Fibroblast of lung (primary cell): ENCODE measurements at regions not wholly inside any gene's neighbourhood (a gene's known extent, or its start where the extent isn't known, plus 50 kb on each side); places are given as distances from the start of the nearest gene placed in this dataset.

Source experiments
- DNase-seq, 2 donors: peaks; one replicate each; pipeline versions ENCODE4 v3.0.0 to v3.0.0-alpha.2; 2010; ENCODE audit warnings: low read depth in 2 of 2
- H2AFZ ChIP-seq: 2 replicates; pipeline ENCODE4 v1.5.1; 2012; ENCODE audit warnings: low read length, control low read depth, inconsistent platforms
- H3K27ac ChIP-seq: 2 replicates; pipeline ENCODE4 v1.5.1; 2011; ENCODE audit warnings: low read length, control low read depth; ENCODE audit not compliant: insufficient read depth
- H3K27me3 ChIP-seq: 2 replicates; pipeline ENCODE4 v1.5.1; 2011; ENCODE audit warnings: mild to moderate bottlenecking, low read length; ENCODE audit not compliant: control insufficient read depth, insufficient read depth
- H3K36me3 ChIP-seq: 2 replicates; pipeline ENCODE4 v1.5.1; 2011; ENCODE audit warnings: low read length; ENCODE audit not compliant: control insufficient read depth, insufficient read depth
- H3K4me1 ChIP-seq: 2 replicates; pipeline ENCODE4 v1.5.1; 2011; ENCODE audit warnings: low read length; ENCODE audit not compliant: control insufficient read depth, insufficient read depth; ENCODE audit errors: extremely low read depth
- H3K4me2 ChIP-seq: 2 replicates; pipeline ENCODE4 v1.5.1; 2011; ENCODE audit warnings: low read length, control low read depth; ENCODE audit not compliant: insufficient read depth; ENCODE audit errors: extremely low read depth
- H3K4me3 ChIP-seq, 4 experiments: fragments of 200-600 bp in 1 of 4; sonication (generic) in 1 of 4; replicated peaks in 1 of 4; 2 replicates each; pipeline ENCODE4 v1.5.1; 2011 to 2016; ENCODE audit warnings: low read length in 4 of 4, low read depth in 3 of 4, mild to moderate bottlenecking in 3 of 4, control low read depth in 2 of 4, inconsistent platforms in 1 of 4, mixed read lengths in 1 of 4; ENCODE audit not compliant: insufficient read depth in 1 of 4; ENCODE audit errors: control extremely low read depth in 1 of 4
- H3K79me2 ChIP-seq: 2 replicates; pipeline ENCODE4 v1.5.1; 2012; ENCODE audit warnings: mild to moderate bottlenecking, low read length, inconsistent platforms; ENCODE audit not compliant: control insufficient read depth, insufficient read depth
- H3K9ac ChIP-seq: 2 replicates; pipeline ENCODE4 v1.5.1; 2011; ENCODE audit warnings: mild to moderate bottlenecking, low read length, control low read depth; ENCODE audit not compliant: insufficient read depth
- H3K9me3 ChIP-seq: 2 replicates; pipeline ENCODE4 v1.5.1; 2012; ENCODE audit warnings: low read depth, low read length; ENCODE audit not compliant: control insufficient read depth, insufficient read depth
- H4K20me1 ChIP-seq: 2 replicates; pipeline ENCODE4 v1.5.1; 2011; ENCODE audit warnings: low read length; ENCODE audit not compliant: control insufficient read depth, insufficient read depth; ENCODE audit errors: extremely low read depth
- EZH2 ChIP-seq: IDR thresholded peaks from 2 replicates; pipeline ENCODE4 v1.5.1; 2012; ENCODE audit warnings: low read length, control low read depth, mild to moderate bottlenecking; ENCODE audit errors: missing control alignments
- TF ChIP-seq, protein P1 (sequence below), 2 donors: IDR thresholded peaks in 1 of 2; conservative IDR thresholded peaks in 1 of 2; 1 replicate in 1 of 2; 2 replicates in 1 of 2; pipeline ENCODE4 v1.5.1; 2011 to 2012; ENCODE audit warnings: low read length in 2 of 2, control low read depth in 1 of 2, inconsistent platforms in 1 of 2, low read depth in 1 of 2, mild to moderate bottlenecking in 1 of 2

DNA sequence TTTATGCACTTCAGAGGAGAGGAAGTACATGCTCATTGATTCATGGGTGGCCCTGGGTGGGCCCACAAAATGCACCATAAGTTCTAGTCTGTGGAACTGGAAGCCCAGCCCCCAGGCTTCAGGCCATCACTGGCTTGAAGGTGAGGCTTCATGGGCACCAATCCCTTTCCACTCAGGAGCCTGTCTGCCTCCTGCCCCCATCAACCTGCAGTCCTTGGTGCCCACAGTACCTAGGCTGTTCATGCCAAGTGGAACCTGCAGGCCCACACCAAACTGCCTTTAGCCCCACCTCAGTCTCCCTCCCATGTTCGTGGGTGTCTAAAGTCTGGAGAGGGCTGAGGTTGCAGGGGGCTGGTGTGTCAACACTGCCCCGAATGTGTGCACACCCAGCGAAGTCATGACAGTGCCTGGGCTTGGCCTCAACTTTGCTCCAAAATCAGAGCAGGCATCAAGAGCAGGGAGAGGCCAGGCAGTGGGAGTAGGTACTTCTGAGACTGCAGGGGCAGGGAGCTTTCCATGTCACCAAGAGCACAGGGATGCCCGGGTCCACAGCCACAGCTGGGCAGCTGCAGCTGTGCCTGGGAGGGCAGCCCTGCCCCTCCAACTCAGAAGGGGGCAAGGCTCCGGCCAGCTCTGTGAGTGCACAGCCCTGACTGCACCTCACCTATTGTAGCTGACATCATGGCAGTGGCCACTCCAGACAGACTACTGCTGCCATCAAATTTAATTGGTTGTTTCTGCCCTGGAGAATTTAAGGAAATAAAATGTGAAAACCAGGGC is 1250.4 kb upstream of the IGFBP7 start:
- Histone ChIP-seq H3K36me3 (no peaks in the 10 kb centered on the region), H3K27ac (no peak overlapping the region), H3K4me2 (no peak overlapping the region), H3K9me3 (no peaks in the 10 kb centered on the region), H4K20me1 (no peaks in the 10 kb centered on the region), H3K27me3 (no peaks in the 10 kb centered on the region), H3K9ac (no peak overlapping the region), H3K4me1 (no peaks in the 10 kb centered on the region), H3K4me3 (no peak overlapping the region), H2AFZ (no peak overlapping the region), H3K79me2 (no peaks in the 10 kb centered on the region)
- TF ChIP-seq, protein P1, sequence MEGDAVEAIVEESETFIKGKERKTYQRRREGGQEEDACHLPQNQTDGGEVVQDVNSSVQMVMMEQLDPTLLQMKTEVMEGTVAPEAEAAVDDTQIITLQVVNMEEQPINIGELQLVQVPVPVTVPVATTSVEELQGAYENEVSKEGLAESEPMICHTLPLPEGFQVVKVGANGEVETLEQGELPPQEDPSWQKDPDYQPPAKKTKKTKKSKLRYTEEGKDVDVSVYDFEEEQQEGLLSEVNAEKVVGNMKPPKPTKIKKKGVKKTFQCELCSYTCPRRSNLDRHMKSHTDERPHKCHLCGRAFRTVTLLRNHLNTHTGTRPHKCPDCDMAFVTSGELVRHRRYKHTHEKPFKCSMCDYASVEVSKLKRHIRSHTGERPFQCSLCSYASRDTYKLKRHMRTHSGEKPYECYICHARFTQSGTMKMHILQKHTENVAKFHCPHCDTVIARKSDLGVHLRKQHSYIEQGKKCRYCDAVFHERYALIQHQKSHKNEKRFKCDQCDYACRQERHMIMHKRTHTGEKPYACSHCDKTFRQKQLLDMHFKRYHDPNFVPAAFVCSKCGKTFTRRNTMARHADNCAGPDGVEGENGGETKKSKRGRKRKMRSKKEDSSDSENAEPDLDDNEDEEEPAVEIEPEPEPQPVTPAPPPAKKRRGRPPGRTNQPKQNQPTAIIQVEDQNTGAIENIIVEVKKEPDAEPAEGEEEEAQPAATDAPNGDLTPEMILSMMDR (conservative IDR thresholded peaks at IDR 0.05 in 1 of 2, IDR thresholded peaks at IDR 0.05 in 1 of 2; ENCODE audit: low read depth in 1 of 2, low read length in 2 of 2), result no peak
- no peak for TF ChIP-seq EZH2
- DNase-seq, result no peak

DNA sequence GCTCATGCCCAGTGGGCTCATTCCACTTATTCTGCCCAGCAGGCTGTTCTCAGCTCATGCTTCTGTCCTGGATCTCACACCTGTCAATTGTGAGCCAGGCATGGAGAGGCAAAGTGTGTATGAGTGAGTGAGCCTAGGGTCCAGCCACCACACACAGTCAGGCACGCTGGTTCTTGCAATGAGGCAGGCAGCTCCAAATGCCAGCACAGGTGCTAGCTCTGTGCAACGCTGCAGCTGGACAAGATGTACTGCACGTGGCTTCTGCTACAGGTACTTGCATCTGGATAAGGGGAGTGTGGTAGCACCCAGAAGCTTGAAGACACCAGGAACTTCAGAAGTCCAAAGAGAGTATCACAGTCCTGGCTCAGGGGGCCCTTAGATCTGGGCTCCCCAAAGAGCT is 1249.4 kb upstream of the IGFBP7 start:
- TF ChIP-seq, protein P1 (conservative IDR thresholded peaks at IDR 0.05 in 1 of 2, IDR thresholded peaks at IDR 0.05 in 1 of 2; ENCODE audit: low read depth in 1 of 2, low read length in 2 of 2), result no peak
- no peak overlapping the region for H3K9ac ChIP-seq
- H3K36me3 ChIP-seq, result no peaks in the 10 kb centered on the region
- no peak overlapping the region for H3K27ac ChIP-seq
- H3K9me3 ChIP-seq, result no peaks in the 10 kb centered on the region
- no peak overlapping the region for H3K4me2 ChIP-seq
- no peaks in the 10 kb centered on the region for H3K4me1 ChIP-seq
- no peak overlapping the region for H2AFZ ChIP-seq
- H3K4me3 ChIP-seq, result no peak overlapping the region
- no peak for DNase-seq
- no peaks in the 10 kb centered on the region for H3K27me3 ChIP-seq
- H4K20me1 ChIP-seq, result no peaks in the 10 kb centered on the region
- no peaks in the 10 kb centered on the region for H3K79me2 ChIP-seq

DNA sequence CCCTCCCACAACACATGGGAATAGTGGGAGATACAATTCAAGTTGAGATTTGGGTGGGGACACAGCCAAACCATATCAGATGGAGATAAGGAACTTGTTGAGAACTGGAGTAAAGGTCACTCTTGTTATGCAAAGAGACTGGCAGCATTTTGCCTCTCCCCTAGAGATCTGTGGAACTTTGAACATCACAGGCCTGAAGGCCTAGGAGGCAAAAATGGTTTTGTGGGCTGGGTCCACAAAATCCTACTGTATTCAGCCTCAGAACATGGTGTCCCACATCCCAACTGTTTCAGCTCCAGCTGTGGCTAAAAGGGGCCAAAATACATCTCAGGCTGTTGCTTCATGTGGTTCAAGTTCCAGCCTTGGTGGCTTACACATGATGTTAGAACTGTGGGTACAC is 1247.8 kb upstream of the IGFBP7 start:
- no peak overlapping the region for H3K9ac ChIP-seq
- H3K4me3 ChIP-seq, result no peak overlapping the region
- no peaks in the 10 kb centered on the region for H3K9me3 ChIP-seq
- H3K27me3 ChIP-seq, result no peaks in the 10 kb centered on the region
- no peaks in the 10 kb centered on the region for H3K79me2 ChIP-seq
- H4K20me1 ChIP-seq, result no peaks in the 10 kb centered on the region
- no peaks in the 10 kb centered on the region for H3K36me3 ChIP-seq
- no peak overlapping the region for H2AFZ ChIP-seq
- no peak overlapping the region for H3K4me2 ChIP-seq
- no peak overlapping the region for H3K27ac ChIP-seq
- TF ChIP-seq, protein P1 (conservative IDR thresholded peaks at IDR 0.05 in 1 of 2, IDR thresholded peaks at IDR 0.05 in 1 of 2; ENCODE audit: low read depth in 1 of 2, low read length in 2 of 2), result no peak
- no peak for TF ChIP-seq EZH2
- DNase-seq, result no peak
- no peaks in the 10 kb centered on the region for H3K4me1 ChIP-seq
